ENCODE measurements at regions not wholly inside any gene's neighbourhood (a gene's known extent, or its start where the extent isn't known, plus 50 kb on each side); places are given as distances from the start of the nearest gene placed in this dataset.

DNA sequence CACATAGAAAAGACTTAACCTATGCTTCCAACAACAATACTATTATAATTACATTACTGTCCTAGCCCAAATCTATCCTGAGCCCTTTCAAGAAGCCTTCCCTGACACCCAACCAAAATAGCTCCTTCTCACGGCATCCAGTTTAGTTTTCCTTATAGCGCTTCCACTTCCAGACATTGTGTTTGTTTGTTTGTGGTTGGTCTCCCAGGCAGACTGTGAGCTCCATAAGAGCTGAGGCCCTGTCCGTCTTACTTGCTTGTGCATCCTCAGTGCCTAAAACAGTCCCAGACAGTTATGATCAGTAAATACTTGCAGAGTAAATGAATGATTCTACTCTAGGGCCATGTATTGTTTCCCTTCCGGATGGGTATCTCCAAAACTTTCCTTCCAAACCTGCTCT, 68.1 kb upstream of the STARD13 start:
- no peak for ATAC-seq (ENCODE audit: low read depth)
- 0 out of 2 replicates have a peak, but pooled peaks cover 8% of the 10 kb centered on the region for H4K20me1 ChIP-seq (ENCODE audit: insufficient read depth, low read length)
- no peak overlapping the region for H3K18ac ChIP-seq (ENCODE audit: low read depth, low read length)
- H2AK5ac ChIP-seq (ENCODE audit: low read depth, low read length) = no peak overlapping the region
- ChIA-PET POLR2A (ENCODE audit: unreplicated experiment) (no interaction called here), CTCF (no interaction called here)
- no peak overlapping the region for H2AFZ ChIP-seq (replicated peaks; ENCODE audit: low read length, poor library complexity)
- BruUV-seq (replicated peaks) = no TSS peak
- intact Hi-C loops (cut with micrococcal nuclease) = no loop called here
- no peak overlapping the region for H4K5ac ChIP-seq (ENCODE audit: low read depth, low read length)
- peaks cover 0 to 21% of the 10 kb centered on the region in 2 experiments; a peak in 3 of 4 replicates for H3K79me1 ChIP-seq (ENCODE audit: low read depth in 1 of 2, low read length in 2 of 2)
- DNase-seq = no peak
- H3K27me3 ChIP-seq (ENCODE audit: control insufficient read depth, insufficient read depth, low read length) = no peaks in the 10 kb centered on the region
- no peak overlapping the region for H3K4me3 ChIP-seq (ENCODE audit: insufficient read depth, low read depth, low read length)
- no peak overlapping the region for H3K9ac ChIP-seq (ENCODE audit: low read depth, low read length)
- H3K27ac ChIP-seq (ENCODE audit: insufficient read depth, low read length) = no peak overlapping the region
- no peak for TF ChIP-seq ELK1 (IDR thresholded peaks at IDR 0.05; ENCODE audit: borderline replicate concordance, low read depth, low read length)
- TF ChIP-seq CHD1 (IDR thresholded peaks at IDR 0.05; ENCODE audit: low read depth, low read length) = no peak
- no peak for TF ChIP-seq MAFK (IDR thresholded peaks at IDR 0.05; ENCODE audit: low read depth, low read length)
- TF ChIP-seq MXI1 (IDR thresholded peaks at IDR 0.05; ENCODE audit: borderline replicate concordance, low read depth, low read length) = no peak
- no peak for TF ChIP-seq RFX5 (IDR thresholded peaks at IDR 0.05; ENCODE audit: low read depth, low read length)
- TF ChIP-seq NFE2L2 (IDR thresholded peaks at IDR 0.05; ENCODE audit: low read depth, low read length) = no peak
- TF ChIP-seq SMC3 (IDR thresholded peaks at IDR 0.05; ENCODE audit: low read depth, low read length) = no peak
- no peak overlapping the region for H2BK120ac ChIP-seq (ENCODE audit: low read depth, low read length)
- H3K36me3 ChIP-seq (ENCODE audit: control insufficient read depth, insufficient read depth, low read length) = no peaks in the 10 kb centered on the region
- H4K91ac ChIP-seq (ENCODE audit: insufficient read depth, low read depth, low read length) = no peak overlapping the region
- no peaks in the 10 kb centered on the region for H3K9me3 ChIP-seq (ENCODE audit: control insufficient read depth, insufficient read depth, low read length)
- H2BK5ac ChIP-seq (ENCODE audit: low read depth, low read length, poor library complexity, severe bottlenecking) = no peak overlapping the region
- no peak overlapping the region; the same call in 1 of the 2 replicates for H3K14ac ChIP-seq (replicated peaks; ENCODE audit: low read depth, low read length)
- no peak overlapping the region for H2BK15ac ChIP-seq (ENCODE audit: low read depth, low read length)
- H3K23ac ChIP-seq (ENCODE audit: low read depth, low read length) = no peak overlapping the region
- no peak overlapping the region for H2BK20ac ChIP-seq (ENCODE audit: low read depth, low read length)
- H2AK9ac ChIP-seq (replicated peaks; ENCODE audit: low read depth, low read length, poor library complexity) = no peak overlapping the region
- no peak overlapping the region for H3K56ac ChIP-seq (ENCODE audit: extremely low read depth, insufficient read depth, low read length)
- in situ Hi-C loops (cut with MboI; ENCODE audit: low sequenced_read_pairs) = no loop called here
- dilution Hi-C loops (cut with HindIII; ENCODE audit: low sequenced_read_pairs, unreplicated experiment) = no loop called here
- no peak overlapping the region for H4K8ac ChIP-seq (ENCODE audit: low read depth in 2 of 2, low read length in 2 of 2)
- H3K4me2 ChIP-seq (ENCODE audit: low read depth, low read length) = no peak overlapping the region
- no peak overlapping the region for H3K4ac ChIP-seq (ENCODE audit: low read depth, low read length)
- WGBS, 2 experiments (ENCODE audit: extremely low coverage in 2 of 2, insufficient read length in 1 of 2) = 60% methylated on average over 1 of the region's 4 CpGs; no CpG with 5 or more reads in 1 of the 2 experiments
- H3K9me1 ChIP-seq (ENCODE audit: insufficient read depth, low read length) = peaks cover 11% of the 10 kb centered on the region
- H3K4me1 ChIP-seq (ENCODE audit: control insufficient read depth, insufficient read depth, low read length) = peaks cover 9% of the 10 kb centered on the region

Data from IMR-90 (cell line).